ENCODE measurements at regions not wholly inside any gene's neighbourhood (a gene's known extent, or its start where the extent isn't known, plus 50 kb on each side); places are given as distances from the start of the nearest gene placed in this dataset.

GRCh38 chr7:31192986-31193385 lies 140.9 kb downstream of the ADCYAP1R1 start:
- peaks cover 2% of the 10 kb centered on the region for H3K36me3 Mint-ChIP-seq (ENCODE audit: unreplicated experiment)
- H3K27me3 Mint-ChIP-seq (ENCODE audit: unreplicated experiment) = no peaks in the 10 kb centered on the region
- no peaks in the 10 kb centered on the region for H3K4me1 Mint-ChIP-seq (ENCODE audit: low read depth, unreplicated experiment)
- TF ChIP-seq CTCF (IDR thresholded peaks at IDR 0.05; ENCODE audit: partially characterized antibody, unreplicated experiment) = peak; percentile 83
- no peak overlapping the region for H3K27ac Mint-ChIP-seq (ENCODE audit: unreplicated experiment)
- peak; percentile 87 for DNase-seq
- no peaks in the 10 kb centered on the region for H3K9me3 Mint-ChIP-seq (ENCODE audit: unreplicated experiment)
- no peak overlapping the region for H3K4me3 Mint-ChIP-seq (ENCODE audit: unreplicated experiment)

- TF ChIP-seq CTCF (IDR thresholded peaks at IDR 0.05; ENCODE audit: partially characterized antibody, unreplicated experiment) = no peak
- no peak overlapping the region for H3K27ac Mint-ChIP-seq (ENCODE audit: unreplicated experiment)
- no peak for DNase-seq
- no peaks in the 10 kb centered on the region for H3K27me3 Mint-ChIP-seq (ENCODE audit: unreplicated experiment)
- no peaks in the 10 kb centered on the region for H3K9me3 Mint-ChIP-seq (ENCODE audit: unreplicated experiment)
- no peak overlapping the region for H3K4me3 Mint-ChIP-seq (ENCODE audit: unreplicated experiment)
- no peaks in the 10 kb centered on the region for H3K36me3 Mint-ChIP-seq (ENCODE audit: unreplicated experiment)
- H3K4me1 Mint-ChIP-seq (ENCODE audit: low read depth, unreplicated experiment) = no peaks in the 10 kb centered on the region
These were observed 138.8 kb downstream of the ADCYAP1R1 start for GRCh38 chr7:31190906-31191305.

- Mint-ChIP-seq H3K27me3 (ENCODE audit: unreplicated experiment) (peaks cover 1% of the 10 kb centered on the region), H3K4me1 (ENCODE audit: low read depth, unreplicated experiment) (no peaks in the 10 kb centered on the region), H3K27ac (ENCODE audit: unreplicated experiment) (no peak overlapping the region), H3K4me3 (ENCODE audit: unreplicated experiment) (no peak overlapping the region), H3K9me3 (ENCODE audit: unreplicated experiment) (no peaks in the 10 kb centered on the region), H3K36me3 (ENCODE audit: unreplicated experiment) (no peaks in the 10 kb centered on the region)
- no peak for DNase-seq
- TF ChIP-seq CTCF (IDR thresholded peaks at IDR 0.05; ENCODE audit: partially characterized antibody, unreplicated experiment) = no peak
These were observed 134.1 kb downstream of the ADCYAP1R1 start for GRCh38 chr7:31186202-31186601.

GRCh38 chr7:31175672-31176071 lies 123.6 kb downstream of the ADCYAP1R1 start:
- Mint-ChIP-seq H3K4me1 (ENCODE audit: low read depth, unreplicated experiment) (no peaks in the 10 kb centered on the region), H3K9me3 (ENCODE audit: unreplicated experiment) (no peaks in the 10 kb centered on the region), H3K36me3 (ENCODE audit: unreplicated experiment) (no peaks in the 10 kb centered on the region), H3K27ac (ENCODE audit: unreplicated experiment) (no peak overlapping the region), H3K27me3 (ENCODE audit: unreplicated experiment) (peaks cover 2% of the 10 kb centered on the region), H3K4me3 (ENCODE audit: unreplicated experiment) (no peak overlapping the region)
- TF ChIP-seq CTCF (IDR thresholded peaks at IDR 0.05; ENCODE audit: partially characterized antibody, unreplicated experiment) = peak; percentile 34
- no peak for DNase-seq

- DNase-seq = no peak
- Mint-ChIP-seq H3K36me3 (ENCODE audit: unreplicated experiment) (no peaks in the 10 kb centered on the region), H3K9me3 (ENCODE audit: unreplicated experiment) (no peaks in the 10 kb centered on the region), H3K27me3 (ENCODE audit: unreplicated experiment) (peaks cover 2% of the 10 kb centered on the region), H3K27ac (ENCODE audit: unreplicated experiment) (no peak overlapping the region), H3K4me3 (ENCODE audit: unreplicated experiment) (no peak overlapping the region), H3K4me1 (ENCODE audit: low read depth, unreplicated experiment) (no peaks in the 10 kb centered on the region)
- TF ChIP-seq CTCF (IDR thresholded peaks at IDR 0.05; ENCODE audit: partially characterized antibody, unreplicated experiment) = no peak
These were observed 119.9 kb downstream of the ADCYAP1R1 start for GRCh38 chr7:31171984-31172383.

Measured in glutamatergic neuron (in vitro differentiated cells).